Transverse colon (tissue), 4 donors: ENCODE measurements at regions not wholly inside any gene's neighbourhood (a gene's known extent, or its start where the extent isn't known, plus 50 kb on each side); places are given as distances from the start of the nearest gene placed in this dataset.

Experiments
- DNase-seq: peaks from one replicate; pipeline ENCODE4 v3.0.0-alpha.2; 2019
- H3K27ac ChIP-seq, 4 donors: fragments of 200-600 bp; sonication (generic); 2 replicates each; pipeline ENCODE4 v1.5.1; 2016 to 2018; ENCODE audit warnings: inconsistent platforms in 4 of 4
- H3K27me3 ChIP-seq: fragments of 200-600 bp; sonication (generic); 2 replicates; pipeline ENCODE4 v1.5.1; 2017; ENCODE audit warnings: inconsistent platforms
- H3K36me3 ChIP-seq, 4 donors: fragments of 200-600 bp; sonication (generic); 2 replicates each; pipeline ENCODE4 v1.5.1; 2017 to 2019; ENCODE audit warnings: inconsistent platforms in 4 of 4
- H3K4me1 ChIP-seq, 4 donors: fragments of 200-600 bp; sonication (generic); 2 replicates each; pipeline ENCODE4 v1.5.1; 2017 to 2020; ENCODE audit warnings: inconsistent platforms in 4 of 4
- H3K4me3 ChIP-seq, 4 donors: fragments of 200-600 bp; sonication (generic); 1 replicate in 1 of 4; 2 replicates in 3 of 4; pipeline versions ENCODE4 v1.5.1 to v1.6.1; 2017 to 2019; ENCODE audit warnings: inconsistent platforms in 4 of 4
- H3K9me3 ChIP-seq, 2 donors: fragments of 200-600 bp; sonication (generic); 2 replicates each; pipeline ENCODE4 v1.5.1; 2017 to 2019; ENCODE audit warnings: inconsistent platforms in 2 of 2
- EP300 ChIP-seq: sonication (generic); formaldehyde crosslinking; IDR thresholded peaks from one replicate; pipeline ENCODE4 v1.6.1; 2017; ENCODE audit warnings: antibody characterized with exemption, low read depth
- POLR2A ChIP-seq: fragments of 450-650 bp; IDR thresholded peaks from one replicate; pipeline ENCODE4 v1.6.1; 2016; ENCODE audit warnings: antibody characterized with exemption, mild to moderate bottlenecking, moderate library complexity
- POLR2AphosphoS5 ChIP-seq, 3 donors: sonication (generic); formaldehyde crosslinking; IDR thresholded peaks; one replicate each; pipeline ENCODE4 v1.6.1; 2016; ENCODE audit warnings: antibody characterized with exemption in 3 of 3
- WGBS, 2 donors: methylation state at CpG; one replicate each; pipeline ENCODE4 v1.1.5; 2018; ENCODE audit warnings: low coverage in 1 of 2; 5-methylcytosine and 5-hydroxymethylcytosine counted together
- in situ Hi-C, 4 donors: fragments of 200-750 bp; cut with MboI; loops; one replicate each; pipeline versions ENCODE4 v1.15.0 to v1.15.1; 2017; ENCODE audit warnings: low sequenced_read_pairs in 3 of 4, low pct_ligation_motif_present in 1 of 4, low pct_unique_long_range_greater_than_20kb in 1 of 4
- intact Hi-C: fragments of 100-400 bp; cut with DNase I; formaldehyde crosslinking; loops from one replicate; pipeline ENCODE4 v1.15.1; 2023; ENCODE audit warnings: low total_unique reads
- TF ChIP-seq, protein P1 (sequence below), 5 experiments: fragments of 200-600 bp in 3 of 5; fragments of 450-650 bp in 2 of 5; sonication (generic) in 3 of 5; IDR thresholded peaks; 1 replicate in 2 of 5; 2 replicates in 3 of 5; pipeline ENCODE4 v1.5.1; 2016 to 2017; ENCODE audit warnings: antibody characterized with exemption in 5 of 5, inconsistent platforms in 3 of 5, mild to moderate bottlenecking in 2 of 5, moderate library complexity in 1 of 5

GRCh38 chr13:76461484-76461883 is 424.7 kb downstream of the KCTD12 start:
- H3K27ac ChIP-seq: no peak overlapping the region
- intact Hi-C loops (no loop called here), in situ Hi-C loops (loop anchor here in 3 of 4 donors (25.0 kb wide), 2 partner anchors 451 to 774 kb away; no protein-coding TSS in a partner anchor)
- H3K36me3 ChIP-seq: no peaks in the 10 kb centered on the region
- WGBS, 2 donors: 73 to 84% methylated on average over 1 of the region's 1 CpG
- TF ChIP-seq POLR2A (no peak), POLR2AphosphoS5 (IDR thresholded peaks at IDR 0.05) (no peak), EP300 (no peak)
- TF ChIP-seq, protein P1, sequence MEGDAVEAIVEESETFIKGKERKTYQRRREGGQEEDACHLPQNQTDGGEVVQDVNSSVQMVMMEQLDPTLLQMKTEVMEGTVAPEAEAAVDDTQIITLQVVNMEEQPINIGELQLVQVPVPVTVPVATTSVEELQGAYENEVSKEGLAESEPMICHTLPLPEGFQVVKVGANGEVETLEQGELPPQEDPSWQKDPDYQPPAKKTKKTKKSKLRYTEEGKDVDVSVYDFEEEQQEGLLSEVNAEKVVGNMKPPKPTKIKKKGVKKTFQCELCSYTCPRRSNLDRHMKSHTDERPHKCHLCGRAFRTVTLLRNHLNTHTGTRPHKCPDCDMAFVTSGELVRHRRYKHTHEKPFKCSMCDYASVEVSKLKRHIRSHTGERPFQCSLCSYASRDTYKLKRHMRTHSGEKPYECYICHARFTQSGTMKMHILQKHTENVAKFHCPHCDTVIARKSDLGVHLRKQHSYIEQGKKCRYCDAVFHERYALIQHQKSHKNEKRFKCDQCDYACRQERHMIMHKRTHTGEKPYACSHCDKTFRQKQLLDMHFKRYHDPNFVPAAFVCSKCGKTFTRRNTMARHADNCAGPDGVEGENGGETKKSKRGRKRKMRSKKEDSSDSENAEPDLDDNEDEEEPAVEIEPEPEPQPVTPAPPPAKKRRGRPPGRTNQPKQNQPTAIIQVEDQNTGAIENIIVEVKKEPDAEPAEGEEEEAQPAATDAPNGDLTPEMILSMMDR (IDR thresholded peaks at IDR 0.05): no peak
- no peaks in the 10 kb centered on the region for H3K9me3 ChIP-seq
- no peaks in the 10 kb centered on the region for H3K27me3 ChIP-seq
- DNase-seq: no peak
- no peaks in the 10 kb centered on the region for H3K4me1 ChIP-seq
- no peak overlapping the region for H3K4me3 ChIP-seq

- whole genome bisulfite sequencing, 2 donors: 53 to 60% methylated on average over 4 of the region's 4 CpGs
- no peak for DNase-seq
- no peaks in the 10 kb centered on the region for H3K27me3 ChIP-seq
- no peak overlapping the region for H3K4me3 ChIP-seq
- intact Hi-C loops: no loop called here
- no peaks in the 10 kb centered on the region for H3K9me3 ChIP-seq
- H3K36me3 ChIP-seq: no peaks in the 10 kb centered on the region
- H3K4me1 ChIP-seq: no peaks in the 10 kb centered on the region
- in situ Hi-C loops: loop anchor here in 3 of 4 donors (25.0 kb wide), 2 partner anchors 452 to 773 kb away; no protein-coding TSS in a partner anchor
- no peak for TF ChIP-seq EP300
- TF ChIP-seq POLR2AphosphoS5 (IDR thresholded peaks at IDR 0.05): no peak
- no peak for TF ChIP-seq POLR2A
- TF ChIP-seq, protein P1 (IDR thresholded peaks at IDR 0.05): no peak
- no peak overlapping the region for H3K27ac ChIP-seq
Measured at GRCh38 chr13:76459863-76460262, 426.3 kb downstream of the KCTD12 start.

DNA sequence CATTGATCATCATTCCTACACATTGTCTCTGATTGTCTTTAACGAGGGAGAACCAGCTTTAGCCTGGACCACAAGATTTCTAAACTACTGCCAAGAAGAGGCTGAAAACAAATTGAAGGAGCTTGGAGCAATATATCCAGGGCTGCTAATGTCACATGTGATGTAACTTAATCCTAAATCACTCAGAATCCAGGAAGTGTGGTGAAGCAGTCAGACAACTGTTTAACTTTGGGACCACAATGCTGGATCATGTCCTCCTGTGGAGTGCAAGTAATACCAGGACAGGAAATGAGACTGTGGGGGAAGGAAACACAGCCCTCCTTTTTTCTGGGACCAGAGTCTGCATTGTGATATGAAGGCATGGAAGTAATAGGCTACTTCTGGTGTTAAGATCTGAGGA is 430.2 kb downstream of the KCTD12 start:
- peaks cover 16 to 22% of the 10 kb centered on the region in 2 donors for H3K9me3 ChIP-seq
- no peaks in the 10 kb centered on the region for H3K4me1 ChIP-seq
- DNase-seq: no peak
- H3K27ac ChIP-seq: no peak overlapping the region
- H3K27me3 ChIP-seq: no peaks in the 10 kb centered on the region
- intact Hi-C loops (no loop called here), in situ Hi-C loops (loop anchor here in 3 of 4 donors (25.0 kb wide), 2 partner anchors 456 to 769 kb away; no protein-coding TSS in a partner anchor)
- no peaks in the 10 kb centered on the region for H3K36me3 ChIP-seq
- WGBS, 2 donors: 0 to 20% methylated on average over 1 of the region's 1 CpG
- H3K4me3 ChIP-seq: no peak overlapping the region
- TF ChIP-seq, protein P1 (IDR thresholded peaks at IDR 0.05): no peak
- peak in 1 of 3 donors; percentile 9 for TF ChIP-seq POLR2AphosphoS5 (IDR thresholded peaks at IDR 0.05)
- no peak for TF ChIP-seq POLR2A
- TF ChIP-seq EP300: no peak

- no peak for TF ChIP-seq EP300
- TF ChIP-seq POLR2A: no peak
- TF ChIP-seq, protein P1 (IDR thresholded peaks at IDR 0.05): no peak
- TF ChIP-seq POLR2AphosphoS5 (IDR thresholded peaks at IDR 0.05): no peak
- intact Hi-C loops: no loop called here
- Histone ChIP-seq H3K36me3 (no peaks in the 10 kb centered on the region), H3K4me3 (no peak overlapping the region), H3K4me1 (no peaks in the 10 kb centered on the region), H3K27ac (no peak overlapping the region), H3K27me3 (no peaks in the 10 kb centered on the region), H3K9me3 (peaks cover 16 to 22% of the 10 kb centered on the region in 2 donors)
- in situ Hi-C loops: loop anchor here in 3 of 4 donors (25.0 kb wide), 2 partner anchors 457 to 768 kb away; no protein-coding TSS in a partner anchor
- DNase-seq: no peak
Measured at GRCh38 chr13:76454991-76455390, 431.2 kb downstream of the KCTD12 start.
